SKM-1 (cell line): ENCODE measurements at regions not wholly inside any gene's neighbourhood (a gene's known extent, or its start where the extent isn't known, plus 50 kb on each side); places are given as distances from the start of the nearest gene placed in this dataset.

Source experiments
- DNase-seq: peaks from one replicate; lab custom pipeline; 2025; ENCODE audit not compliant: unreplicated experiment; lab: John Stamatoyannopoulos, UW

GRCh38 chr6:84525907-84526306 lies 238.5 kb downstream of the TBX18 start:
- no peak for DNase-seq

DNA sequence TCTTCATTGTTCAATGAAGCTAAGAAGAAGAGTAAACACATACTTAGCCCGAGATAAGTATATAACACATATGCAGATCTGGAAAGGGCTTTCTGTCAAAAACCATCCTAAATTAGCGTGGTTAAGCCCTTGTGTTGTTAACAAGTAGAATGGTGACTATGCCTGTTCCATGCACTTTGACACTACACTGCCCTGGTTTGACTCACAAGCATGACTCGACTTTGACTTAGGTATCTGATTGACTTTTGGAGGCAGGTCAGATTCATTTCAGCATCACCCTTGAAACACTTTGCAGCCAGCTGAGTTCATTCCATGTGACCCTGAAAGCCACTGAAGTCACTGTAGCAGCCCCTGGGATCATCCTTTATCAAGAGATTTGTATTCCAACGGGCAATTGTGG lies 239.8 kb downstream of the TBX18 start:
- DNase-seq: no peak

GRCh38 chr6:84522135-84522549 lies 242.3 kb downstream of the TBX18 start:
- DNase-seq: no peak

GRCh38 chr6:84521511-84521910 lies 242.9 kb downstream of the TBX18 start:
- DNase-seq: no peak

DNA sequence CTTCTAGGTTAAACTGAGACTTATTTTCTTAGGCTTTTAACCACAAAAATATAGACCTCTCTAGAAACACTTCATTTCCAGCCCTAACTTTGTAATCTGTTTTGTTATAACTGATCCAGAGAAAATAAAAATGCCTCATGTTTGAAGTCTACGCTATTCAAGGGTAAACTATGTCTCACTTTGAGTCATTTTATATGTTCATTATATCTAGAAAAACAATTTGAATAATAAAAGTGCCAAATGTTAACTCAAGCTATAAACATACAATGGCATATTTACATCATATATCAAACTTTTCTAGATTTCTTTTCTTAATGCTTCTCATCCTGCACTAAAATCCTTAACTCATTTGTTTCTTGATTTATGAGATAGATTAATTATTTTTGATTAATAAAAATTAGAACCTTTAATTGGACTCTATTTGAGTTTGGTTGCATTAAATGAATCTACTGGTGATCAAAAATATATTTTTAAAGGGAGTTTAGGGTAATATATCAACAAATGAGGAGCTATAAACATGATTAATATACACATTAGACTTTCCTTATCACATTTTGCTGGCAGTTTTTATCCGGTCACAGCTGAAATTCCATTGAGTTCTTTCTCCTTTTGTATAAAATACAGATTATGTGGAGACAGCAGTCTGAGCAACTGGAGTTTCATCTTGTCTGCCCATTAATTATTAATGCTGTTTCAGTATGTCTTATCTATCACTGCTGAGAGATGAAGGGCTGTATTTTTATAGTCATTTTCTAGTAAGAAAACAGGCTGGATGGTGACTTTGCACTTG lies 246.5 kb downstream of the TBX18 start:
- DNase-seq: no peak

GRCh38 chr6:84516154-84516553 lies 248.2 kb downstream of the TBX18 start:
- no peak for DNase-seq

- no peak for DNase-seq
Observed at GRCh38 chr6:84515067-84515466, 249.3 kb downstream of the TBX18 start.

DNA sequence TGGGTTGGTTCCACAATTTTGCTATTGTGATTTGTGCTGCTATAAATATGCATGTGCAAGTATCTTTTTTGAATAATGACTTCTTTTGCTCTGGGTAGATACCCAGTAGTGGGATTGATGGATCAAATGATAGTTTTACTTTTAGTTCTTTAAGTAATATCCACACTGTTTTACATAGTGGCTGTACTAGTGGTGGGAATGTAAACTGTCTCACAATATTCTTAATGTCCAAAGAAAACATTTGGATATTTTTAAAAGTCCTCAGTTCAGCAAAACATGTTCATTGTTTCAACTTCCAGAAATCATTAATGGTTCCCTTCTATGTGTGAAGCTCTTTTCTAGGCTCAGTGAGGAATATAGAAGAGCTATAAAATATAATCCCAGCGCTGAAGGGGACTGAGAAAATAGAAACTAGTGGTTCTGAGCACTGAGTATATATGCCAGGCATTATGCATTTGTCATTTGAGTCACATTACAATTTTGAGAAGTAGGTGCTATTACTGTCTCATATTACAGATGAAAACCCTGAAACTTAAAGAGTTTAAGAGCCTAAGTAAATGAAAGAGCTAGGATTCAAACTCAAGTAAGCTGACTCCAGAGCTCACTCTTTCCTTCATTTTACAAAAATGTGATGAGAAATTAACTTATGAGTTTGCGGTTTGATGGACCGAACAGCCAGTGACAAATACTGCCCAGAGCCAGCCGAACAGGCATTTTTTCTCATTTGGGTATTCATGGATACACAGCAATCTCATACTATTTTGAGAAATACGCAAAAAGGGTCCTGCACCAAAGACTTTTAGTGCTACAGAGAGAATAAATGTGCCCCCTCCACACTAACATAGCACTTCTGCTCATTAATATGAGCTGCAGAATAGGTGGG lies 250.1 kb downstream of the TBX18 start:
- DNase-seq: no peak

DNA sequence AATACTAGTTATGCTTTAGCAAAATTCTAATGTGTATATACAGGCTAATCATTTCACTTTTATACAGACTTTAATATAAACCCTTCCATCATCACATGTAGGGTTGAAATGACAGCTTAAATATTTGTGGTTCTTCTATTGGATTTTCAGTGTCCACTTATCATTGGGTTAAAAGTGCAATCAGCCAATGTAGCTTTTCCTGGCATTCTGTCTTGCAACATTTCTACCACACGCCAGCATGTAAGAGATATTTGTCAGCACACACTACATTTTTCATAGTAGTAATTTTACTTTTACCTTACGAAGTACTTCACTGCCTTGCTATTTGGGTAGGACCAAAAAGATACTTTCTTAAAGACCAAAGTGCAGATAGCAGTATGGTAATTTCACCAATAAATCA lies 252.0 kb downstream of the TBX18 start:
- DNase-seq: no peak

DNA sequence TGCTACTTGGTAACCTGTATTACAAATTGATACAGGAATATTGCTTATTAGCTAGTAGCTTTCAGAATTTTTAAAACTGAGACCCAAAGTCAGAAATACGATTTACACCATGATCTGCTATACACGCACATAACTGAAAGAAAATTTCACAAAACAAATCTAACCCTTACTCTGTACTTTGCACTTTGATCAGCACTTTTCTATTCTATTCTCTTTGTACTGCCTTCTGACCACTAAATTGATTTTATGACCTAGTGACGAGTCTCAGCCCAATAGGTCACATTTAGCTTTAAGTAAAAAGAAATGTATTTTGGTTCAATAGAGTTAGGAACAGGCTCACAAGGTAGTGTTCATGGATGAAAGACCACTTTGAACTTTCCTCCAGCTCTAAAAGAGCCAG lies 252.5 kb downstream of the TBX18 start:
- no peak for DNase-seq

DNA sequence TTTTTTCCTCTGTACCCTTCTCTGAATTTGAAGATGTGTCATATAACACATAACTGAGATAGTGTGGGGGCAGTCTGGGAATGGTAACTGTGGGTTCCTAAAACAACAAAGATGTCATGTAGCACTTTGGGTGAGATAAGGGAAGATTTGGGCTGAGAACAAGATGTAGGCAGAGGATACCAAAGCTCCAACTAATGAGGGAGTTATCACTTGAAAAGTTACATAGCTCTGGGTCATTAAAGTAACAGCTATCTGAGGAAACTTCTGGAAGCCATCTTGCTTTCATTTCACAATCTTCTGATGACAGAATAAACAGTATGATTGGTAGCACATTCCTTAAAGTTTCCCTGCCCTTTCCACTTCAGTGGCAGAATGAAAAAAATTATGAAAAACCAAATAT lies 255.4 kb downstream of the TBX18 start:
- no peak for DNase-seq

GRCh38 chr6:84508334-84508733 lies 256.1 kb downstream of the TBX18 start:
- DNase-seq: no peak

DNA sequence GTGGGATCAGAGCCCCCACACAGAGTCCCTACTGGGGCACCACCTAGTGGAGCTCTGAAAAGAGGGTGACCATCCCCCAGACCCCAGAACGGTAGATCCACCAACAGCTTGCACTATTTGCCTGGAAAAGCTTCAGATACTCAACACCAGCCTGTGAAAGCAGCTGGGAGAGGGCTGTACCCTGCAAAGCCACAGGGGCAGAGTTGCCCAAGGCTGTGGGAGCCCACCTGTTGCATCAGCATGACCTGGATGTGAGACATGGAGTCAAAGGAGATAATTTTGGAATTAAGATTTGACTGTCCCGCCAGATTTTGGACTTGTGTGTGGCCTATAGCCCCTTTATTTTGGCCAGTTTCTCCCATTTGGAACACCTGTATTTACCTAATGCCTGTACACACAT lies 260.4 kb downstream of the TBX18 start:
- no peak for DNase-seq

DNA sequence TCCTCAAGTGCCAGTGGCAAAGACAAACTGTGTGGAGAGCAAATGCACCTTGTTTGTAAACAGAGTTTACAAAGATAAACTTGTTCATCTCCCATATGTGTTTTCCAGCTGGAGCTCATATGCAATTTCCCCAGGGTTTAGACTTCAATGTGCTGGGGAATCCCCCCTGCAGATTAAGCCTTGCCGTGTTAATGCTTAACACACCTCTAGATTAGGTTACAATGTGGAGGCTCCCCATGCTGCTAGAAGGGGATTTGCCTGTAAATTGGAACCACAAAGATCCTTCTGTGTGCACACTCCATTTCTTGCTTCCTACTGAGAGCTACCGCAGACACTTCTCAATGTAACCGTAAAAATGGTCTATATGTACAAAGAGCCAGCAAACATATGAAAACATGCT lies 263.1 kb downstream of the TBX18 start:
- DNase-seq: no peak

- DNase-seq: no peak
Observed at GRCh38 chr6:84500726-84501125, 263.7 kb downstream of the TBX18 start.

- no peak for DNase-seq
Observed at GRCh38 chr6:84498905-84499304, 265.5 kb downstream of the TBX18 start.

GRCh38 chr6:84492241-84493165 lies 265.1 kb upstream of the CEP162 start:
- DNase-seq: no peak

- no peak for DNase-seq
Observed at GRCh38 chr6:84489598-84489997, 262.2 kb upstream of the CEP162 start.

DNA sequence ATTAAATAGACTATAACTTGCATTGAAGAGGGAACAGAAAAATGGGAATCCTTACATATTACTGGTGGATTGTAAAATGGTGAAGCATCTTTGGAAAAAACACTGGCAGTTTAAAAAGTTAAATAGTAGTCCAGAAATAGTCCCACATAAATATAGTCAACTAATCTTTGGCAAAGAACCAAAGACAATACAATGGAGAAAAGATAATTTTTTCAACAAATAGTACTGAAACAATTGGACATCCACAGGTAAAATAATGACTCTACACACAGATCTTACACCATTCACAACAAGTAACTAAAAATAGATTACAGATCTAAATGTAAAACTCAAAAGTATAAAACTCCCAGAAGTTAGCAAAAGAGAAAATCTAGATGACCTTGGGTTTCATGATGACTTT lies 259.1 kb upstream of the CEP162 start:
- no peak for DNase-seq

- DNase-seq: no peak
Observed at GRCh38 chr6:84469144-84469543, 241.7 kb upstream of the CEP162 start.

- DNase-seq: no peak
Observed at GRCh38 chr6:84467296-84467695, 239.9 kb upstream of the CEP162 start.
